ENCODE measurements at regions not wholly inside any gene's neighbourhood (a gene's known extent, or its start where the extent isn't known, plus 50 kb on each side); places are given as distances from the start of the nearest gene placed in this dataset.

DNA sequence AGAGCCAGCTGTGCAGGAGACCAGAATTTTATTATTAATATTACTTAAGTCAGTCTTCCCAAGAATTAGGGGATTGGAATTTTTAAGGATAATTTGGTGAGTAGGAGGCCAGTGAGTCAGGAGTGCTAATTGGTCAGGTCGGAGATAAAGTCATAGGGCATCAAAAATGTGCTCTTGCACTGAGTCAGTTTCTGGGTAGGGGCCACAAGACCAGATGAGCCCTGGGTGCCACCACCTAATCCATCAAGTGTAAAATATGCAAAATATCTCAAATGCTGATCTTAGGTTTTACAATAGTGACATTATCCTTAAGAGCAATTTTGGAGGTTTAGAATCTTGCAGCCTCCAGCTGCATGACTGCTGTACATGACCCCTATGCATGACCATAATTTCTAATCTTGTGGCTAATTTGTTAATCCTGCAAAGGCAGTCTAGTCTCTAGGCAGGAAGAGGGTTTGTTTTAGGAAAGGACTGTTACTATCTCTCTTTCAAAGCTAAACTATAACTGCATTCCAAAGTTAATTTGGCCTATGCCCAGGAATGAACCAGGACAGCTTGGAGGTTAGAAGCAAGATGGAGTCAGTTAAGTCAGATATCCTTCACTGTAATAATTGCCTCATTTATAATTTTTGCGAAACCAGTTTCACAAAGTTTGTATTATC, 215.9 kb downstream of the RNF152 start:
- no peak for DNase-seq (ENCODE audit: low spot score)
- CTCF ChIA-PET, result interaction anchor here (0.6 kb wide), 1 partner anchor 398 kb away, joined by 3 read pairs; no protein-coding TSS in a partner anchor
- TF ChIP-seq, protein P1, sequence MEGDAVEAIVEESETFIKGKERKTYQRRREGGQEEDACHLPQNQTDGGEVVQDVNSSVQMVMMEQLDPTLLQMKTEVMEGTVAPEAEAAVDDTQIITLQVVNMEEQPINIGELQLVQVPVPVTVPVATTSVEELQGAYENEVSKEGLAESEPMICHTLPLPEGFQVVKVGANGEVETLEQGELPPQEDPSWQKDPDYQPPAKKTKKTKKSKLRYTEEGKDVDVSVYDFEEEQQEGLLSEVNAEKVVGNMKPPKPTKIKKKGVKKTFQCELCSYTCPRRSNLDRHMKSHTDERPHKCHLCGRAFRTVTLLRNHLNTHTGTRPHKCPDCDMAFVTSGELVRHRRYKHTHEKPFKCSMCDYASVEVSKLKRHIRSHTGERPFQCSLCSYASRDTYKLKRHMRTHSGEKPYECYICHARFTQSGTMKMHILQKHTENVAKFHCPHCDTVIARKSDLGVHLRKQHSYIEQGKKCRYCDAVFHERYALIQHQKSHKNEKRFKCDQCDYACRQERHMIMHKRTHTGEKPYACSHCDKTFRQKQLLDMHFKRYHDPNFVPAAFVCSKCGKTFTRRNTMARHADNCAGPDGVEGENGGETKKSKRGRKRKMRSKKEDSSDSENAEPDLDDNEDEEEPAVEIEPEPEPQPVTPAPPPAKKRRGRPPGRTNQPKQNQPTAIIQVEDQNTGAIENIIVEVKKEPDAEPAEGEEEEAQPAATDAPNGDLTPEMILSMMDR (conservative IDR thresholded peaks at IDR 0.05; ENCODE audit: low read depth), result no peak
- POLR2A ChIA-PET (ENCODE audit: low non-redundant PET), result no interaction called here
- H3K27ac ChIP-seq, result no peak overlapping the region

DNA sequence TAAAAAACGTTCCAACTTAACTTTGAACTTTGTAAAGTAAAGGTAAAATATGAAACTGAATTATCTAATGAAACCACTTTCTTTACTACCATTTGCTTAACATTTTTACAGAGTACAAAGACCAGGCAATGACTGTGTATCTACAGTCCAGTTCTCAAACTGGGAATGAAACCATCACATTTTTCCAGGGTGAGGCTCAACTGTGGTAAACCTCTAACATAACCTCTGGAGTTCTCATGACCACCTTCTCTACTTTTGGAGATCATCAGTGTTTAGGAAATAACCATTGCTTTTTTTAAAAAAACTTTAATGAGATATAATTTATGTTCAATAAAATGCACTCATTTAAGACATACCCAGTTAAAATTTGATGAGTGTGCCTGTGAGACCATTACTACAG, 223.5 kb downstream of the RNF152 start:
- DNase-seq (ENCODE audit: low spot score), result no peak
- H3K27ac ChIP-seq, result no peak overlapping the region
- ChIA-PET CTCF (no interaction called here), POLR2A (ENCODE audit: low non-redundant PET) (no interaction called here)
- TF ChIP-seq, protein P1 (conservative IDR thresholded peaks at IDR 0.05; ENCODE audit: low read depth), result no peak

DNA sequence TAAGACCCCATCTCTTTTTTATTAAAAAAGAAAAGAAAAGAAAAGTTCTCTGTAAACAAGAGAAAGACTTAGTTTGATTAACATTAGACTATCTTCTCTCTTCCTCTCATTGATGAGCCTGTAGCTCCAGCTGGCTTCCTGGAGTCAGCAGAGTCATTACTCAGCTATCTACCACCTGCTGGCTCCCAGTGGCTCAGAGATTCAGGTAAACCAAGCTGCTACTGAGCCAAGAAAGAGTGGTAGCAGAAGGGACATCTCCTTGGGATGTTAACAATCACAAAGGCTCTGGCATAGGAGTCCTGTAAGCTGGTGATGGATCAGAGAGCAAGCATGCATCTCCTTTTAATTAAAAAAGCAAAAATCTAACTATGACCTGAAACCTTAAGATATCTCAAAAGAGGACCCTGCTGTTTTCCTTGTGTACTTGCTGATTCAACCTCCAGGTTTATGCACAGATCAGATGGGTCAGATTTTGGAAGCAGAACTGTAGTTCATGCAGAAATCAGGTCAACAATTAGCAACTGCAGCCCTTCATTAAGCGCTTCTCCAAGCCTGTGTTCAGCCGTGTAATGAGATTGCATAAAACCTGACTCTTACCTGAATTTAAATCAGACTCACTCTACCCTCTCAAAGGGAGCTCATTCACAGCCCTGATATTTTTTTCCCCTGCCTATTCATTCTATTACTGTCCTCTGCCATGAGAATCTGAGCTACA, 225.8 kb downstream of the RNF152 start:
- no peak overlapping the region for H3K27ac ChIP-seq
- POLR2A ChIA-PET (ENCODE audit: low non-redundant PET), result no interaction called here
- no peak for DNase-seq (ENCODE audit: low spot score)
- CTCF ChIA-PET, result interaction anchor here (0.6 to 1.1 kb wide), 2 partner anchors 28 to 465 kb away, joined by 3 to 5 read pairs; no protein-coding TSS in a partner anchor
- TF ChIP-seq, protein P1 (conservative IDR thresholded peaks at IDR 0.05; ENCODE audit: low read depth), result no peak

DNA sequence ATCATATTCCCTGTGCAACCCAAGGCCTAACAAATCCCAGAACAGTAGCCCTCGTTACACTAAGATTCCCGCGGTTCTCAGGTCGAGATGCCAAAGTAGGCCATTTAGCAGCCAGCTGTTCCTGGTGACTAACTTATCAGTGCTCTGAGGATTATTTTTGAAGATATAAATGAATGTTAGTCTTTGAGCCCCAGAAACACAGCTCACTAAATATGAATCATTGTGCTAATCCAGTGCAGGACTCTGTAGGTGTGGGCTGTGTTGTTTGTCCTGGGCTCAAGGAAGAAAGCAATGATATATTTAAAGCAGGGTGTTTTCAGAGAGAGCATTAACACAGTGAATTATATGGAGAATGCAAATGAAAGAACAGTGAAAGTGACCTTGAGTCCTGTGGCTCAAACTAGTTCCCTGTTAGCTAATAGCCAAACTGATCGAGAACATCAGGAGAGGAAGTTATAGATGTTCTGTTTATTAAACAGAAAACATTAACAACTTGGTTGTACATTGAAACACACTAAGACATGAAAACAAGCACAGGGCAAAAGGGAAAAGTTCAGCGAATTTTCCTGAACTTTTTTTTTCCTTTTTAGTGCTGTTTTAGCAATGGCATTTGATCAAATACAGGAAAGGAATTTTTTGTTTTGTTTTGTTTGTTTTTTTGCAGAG, 228.3 kb downstream of the RNF152 start:
- TF ChIP-seq, protein P1 (conservative IDR thresholded peaks at IDR 0.05; ENCODE audit: low read depth), result no peak
- CTCF ChIA-PET, result no interaction called here
- POLR2A ChIA-PET (ENCODE audit: low non-redundant PET), result no interaction called here
- no peak for DNase-seq (ENCODE audit: low spot score)
- no peak overlapping the region for H3K27ac ChIP-seq

DNA sequence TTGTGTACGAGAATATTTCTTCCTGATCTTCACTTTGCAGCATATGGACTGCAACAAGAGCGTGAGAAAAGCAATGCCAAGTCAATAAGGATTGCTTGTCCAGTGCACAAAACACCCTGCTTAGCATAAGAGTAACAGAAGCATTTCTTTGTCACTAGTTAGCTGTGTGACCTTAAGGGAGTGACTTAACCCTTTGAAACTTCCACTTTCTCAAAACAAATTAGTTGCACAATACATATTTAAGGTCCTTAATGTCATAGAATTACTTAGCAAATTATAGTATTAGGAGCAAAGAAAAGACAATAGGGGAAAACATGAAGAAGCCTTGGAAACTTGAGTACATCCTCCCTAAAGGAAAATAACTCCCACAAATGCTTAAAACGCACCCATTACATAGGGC, 230.1 kb downstream of the RNF152 start:
- H3K27ac ChIP-seq, result no peak overlapping the region
- ChIA-PET CTCF (no interaction called here), POLR2A (ENCODE audit: low non-redundant PET) (no interaction called here)
- DNase-seq (ENCODE audit: low spot score), result no peak
- TF ChIP-seq, protein P1 (conservative IDR thresholded peaks at IDR 0.05; ENCODE audit: low read depth), result no peak

DNA sequence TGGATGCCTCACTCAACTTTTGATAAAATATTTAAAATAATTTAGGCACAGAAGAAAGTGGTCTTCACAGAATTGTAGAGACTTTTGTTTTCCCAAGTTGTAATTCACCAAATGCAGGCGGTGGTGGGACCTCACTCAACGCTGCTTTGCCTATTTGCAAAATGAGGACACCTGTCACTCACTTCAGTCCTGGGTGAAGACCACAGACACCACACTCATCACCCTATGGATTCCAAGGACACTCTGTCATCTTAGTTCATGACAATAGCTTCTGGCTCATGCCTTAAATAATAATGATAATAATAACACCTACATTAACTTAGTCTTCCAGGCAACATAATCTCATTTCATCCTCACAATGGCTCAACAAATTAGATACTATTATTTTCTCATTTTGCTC, 234.4 kb downstream of the RNF152 start:
- no peak for DNase-seq (ENCODE audit: low spot score)
- ChIA-PET POLR2A (ENCODE audit: low non-redundant PET) (no interaction called here), CTCF (interaction anchor here (0.7 kb wide), 1 partner anchor 521 kb away, joined by 6 read pairs; no protein-coding TSS in a partner anchor)
- TF ChIP-seq, protein P1 (conservative IDR thresholded peaks at IDR 0.05; ENCODE audit: low read depth), result no peak
- no peak overlapping the region for H3K27ac ChIP-seq

Measured in RWPE1 (cell line).